ENCODE measurements at regions not wholly inside any gene's neighbourhood (a gene's known extent, or its start where the extent isn't known, plus 50 kb on each side); places are given as distances from the start of the nearest gene placed in this dataset.

GRCh38 chr10:21423850-21424249, 101.6 kb downstream of the SKIDA1 start:
- TF ChIP-seq POLR2A (IDR thresholded peaks at IDR 0.05; ENCODE audit: low read depth, low read length) (no peak), POLR2AphosphoS5 (IDR thresholded peaks at IDR 0.05; ENCODE audit: low read depth, low read length) (no peak), POU2F2 (IDR thresholded peaks at IDR 0.05; ENCODE audit: low read depth, low read length) (no peak), TAF1 (IDR thresholded peaks at IDR 0.05; ENCODE audit: low read depth, low read length) (no peak)

Measured in GM12891 (cell line).